ENCODE measurements at regions not wholly inside any gene's neighbourhood (a gene's known extent, or its start where the extent isn't known, plus 50 kb on each side); places are given as distances from the start of the nearest gene placed in this dataset.

DNA sequence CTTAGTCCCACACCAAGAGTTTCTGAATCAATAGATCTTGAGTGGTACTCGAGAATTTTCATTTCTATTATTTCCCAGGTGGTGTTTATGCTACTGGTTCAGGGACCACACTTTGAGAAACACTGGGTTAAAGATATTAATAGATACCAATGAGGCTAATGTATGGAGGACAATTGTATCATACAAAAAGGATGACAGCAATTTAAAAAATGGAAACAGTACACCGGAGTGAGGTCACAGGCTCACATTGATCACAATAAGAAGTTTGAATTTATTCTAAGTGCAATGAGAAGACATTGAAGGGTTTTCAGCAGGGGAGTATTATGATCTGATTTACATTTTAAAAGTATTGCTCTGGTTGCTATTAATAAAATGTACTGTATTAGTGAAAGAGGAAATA lies 488.3 kb downstream of the PCDH17 start:
- H3K4me3 ChIP-seq: no peak overlapping the region
- DNase-seq: no peak
- no peak overlapping the region for H3K27ac ChIP-seq
- intact Hi-C loops (cut with DNase I): no loop called here
- WGBS, 3 donors: 71 to 79% (median 74%) methylated on average over 2 of the region's 2 CpGs
- no peaks in the 10 kb centered on the region for H3K9me3 ChIP-seq
- no peaks in the 10 kb centered on the region for H3K4me1 ChIP-seq (ENCODE audit: insufficient read depth)
- no peaks in the 10 kb centered on the region for H3K36me3 ChIP-seq
- TF ChIP-seq POLR2A (IDR thresholded peaks at IDR 0.05): no peak
- TF ChIP-seq EP300 (IDR thresholded peaks at IDR 0.05): no peak
- no peak for TF ChIP-seq CTCF (IDR thresholded peaks at IDR 0.05)
- peaks cover 3% of the 10 kb centered on the region for H3K27me3 ChIP-seq

DNA sequence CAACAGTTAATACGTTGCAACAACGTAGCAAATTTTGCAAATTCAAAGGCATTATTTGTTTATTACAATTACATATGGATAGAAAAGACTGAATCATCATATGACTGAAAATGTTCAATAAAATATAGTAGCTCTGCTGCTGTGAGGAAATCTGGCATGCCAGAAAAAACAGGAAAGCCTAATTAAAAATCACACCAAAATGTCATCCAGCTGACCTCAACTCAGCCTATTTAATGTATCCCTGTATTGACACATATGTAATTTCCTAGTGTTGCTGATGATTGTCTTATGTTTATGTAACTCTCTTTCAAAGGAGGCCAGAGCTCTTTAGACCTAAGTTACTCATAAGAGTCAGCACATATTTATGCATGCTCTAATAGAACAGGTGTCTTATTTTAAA lies 495.0 kb downstream of the PCDH17 start:
- H3K27me3 ChIP-seq: peaks cover 3% of the 10 kb centered on the region
- no peaks in the 10 kb centered on the region for H3K9me3 ChIP-seq
- no peaks in the 10 kb centered on the region for H3K36me3 ChIP-seq
- no peak overlapping the region for H3K4me3 ChIP-seq
- 78 to 87% (median 83%) methylated on average over 2 of the region's 2 CpGs for WGBS, 3 donors
- H3K27ac ChIP-seq: no peak overlapping the region
- intact Hi-C loops (cut with DNase I): no loop called here
- TF ChIP-seq POLR2A (IDR thresholded peaks at IDR 0.05) (no peak), CTCF (IDR thresholded peaks at IDR 0.05) (no peak), EP300 (IDR thresholded peaks at IDR 0.05) (no peak)
- H3K4me1 ChIP-seq (ENCODE audit: insufficient read depth): no peaks in the 10 kb centered on the region
- DNase-seq: no peak

- TF ChIP-seq POLR2A (IDR thresholded peaks at IDR 0.05) (no peak), CTCF (IDR thresholded peaks at IDR 0.05) (no peak), EP300 (IDR thresholded peaks at IDR 0.05) (no peak)
- Histone ChIP-seq H3K36me3 (no peaks in the 10 kb centered on the region), H3K4me3 (no peak overlapping the region), H3K27ac (no peak overlapping the region), H3K27me3 (no peaks in the 10 kb centered on the region), H3K4me1 (ENCODE audit: insufficient read depth) (no peaks in the 10 kb centered on the region), H3K9me3 (no peaks in the 10 kb centered on the region)
- WGBS, 3 donors: 62 to 82% (median 64%) methylated on average over 3 of the region's 3 CpGs
- no peak for DNase-seq
- intact Hi-C loops (cut with DNase I): no loop called here
Measured at GRCh38 chr13:58134012-58134411, 502.5 kb downstream of the PCDH17 start.

GRCh38 chr13:58134525-58134924 lies 503.0 kb downstream of the PCDH17 start:
- H3K9me3 ChIP-seq: no peaks in the 10 kb centered on the region
- no peaks in the 10 kb centered on the region for H3K27me3 ChIP-seq
- intact Hi-C loops (cut with DNase I): no loop called here
- no peaks in the 10 kb centered on the region for H3K4me1 ChIP-seq (ENCODE audit: insufficient read depth)
- no peak overlapping the region for H3K27ac ChIP-seq
- H3K4me3 ChIP-seq: no peak overlapping the region
- H3K36me3 ChIP-seq: no peaks in the 10 kb centered on the region
- 90 to 97% (median 95%) methylated on average over 5 of the region's 5 CpGs for WGBS, 3 donors
- no peak for TF ChIP-seq CTCF (IDR thresholded peaks at IDR 0.05)
- TF ChIP-seq POLR2A (IDR thresholded peaks at IDR 0.05): no peak
- TF ChIP-seq EP300 (IDR thresholded peaks at IDR 0.05): no peak
- DNase-seq: no peak

DNA sequence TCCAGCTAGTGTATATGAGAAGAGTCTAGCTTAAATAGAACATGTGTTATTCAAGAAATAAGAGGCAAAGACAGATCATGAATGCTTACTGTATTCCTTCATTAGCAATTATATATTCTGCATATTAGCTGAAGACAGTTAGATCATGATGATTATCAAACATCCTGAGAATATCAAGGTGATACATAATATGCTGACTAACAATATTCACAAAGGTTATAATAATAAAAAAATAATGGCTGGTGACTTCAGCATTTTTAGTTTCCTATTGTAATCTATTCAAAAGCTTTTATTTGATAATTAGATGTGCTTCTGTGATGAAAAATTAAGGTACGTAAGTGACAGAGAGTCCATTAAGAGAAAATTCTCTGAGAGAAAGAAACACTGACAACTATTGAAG lies 511.4 kb downstream of the PCDH17 start:
- Histone ChIP-seq H3K27me3 (no peaks in the 10 kb centered on the region), H3K9me3 (no peaks in the 10 kb centered on the region), H3K27ac (no peak overlapping the region), H3K4me3 (no peak overlapping the region), H3K4me1 (ENCODE audit: insufficient read depth) (no peaks in the 10 kb centered on the region), H3K36me3 (no peaks in the 10 kb centered on the region)
- intact Hi-C loops (cut with DNase I): no loop called here
- TF ChIP-seq POLR2A (IDR thresholded peaks at IDR 0.05): no peak
- TF ChIP-seq CTCF (IDR thresholded peaks at IDR 0.05): no peak
- TF ChIP-seq EP300 (IDR thresholded peaks at IDR 0.05): no peak
- WGBS, 3 donors: 91 to 94% (median 93%) methylated on average over 1 of the region's 1 CpG
- DNase-seq: no peak
